HEK293 (cell line): ENCODE measurements at regions not wholly inside any gene's neighbourhood (a gene's known extent, or its start where the extent isn't known, plus 50 kb on each side); places are given as distances from the start of the nearest gene placed in this dataset.

Source experiments
- ZNF175 ChIP-seq: fragments of 450-650 bp; formaldehyde crosslinking; IDR thresholded peaks from 2 replicates; pipeline ENCODE4 v1.5.1; 2016; ENCODE audit warnings: missing biosample characterization, missing genetic modification characterization
- ZNF660 ChIP-seq: fragments of 450-650 bp; IDR thresholded peaks from 2 replicates; pipeline ENCODE4 v1.5.1; 2018; ENCODE audit warnings: missing biosample characterization, mild to moderate bottlenecking, missing genetic modification characterization

GRCh38 chr16:76970745-76971099 lies 220.3 kb upstream of the MON1B start:
- TF ChIP-seq ZNF660 (tag by site-specific recombination), result no peak
- no peak for TF ChIP-seq ZNF175 (tag by site-specific recombination)
